Tibial nerve (tissue), 4 donors: ENCODE measurements at regions not wholly inside any gene's neighbourhood (a gene's known extent, or its start where the extent isn't known, plus 50 kb on each side); places are given as distances from the start of the nearest gene placed in this dataset.

ENCODE experiments used
- DNase-seq, 2 donors: peaks; one replicate each; pipeline ENCODE4 v3.0.0-alpha.2; 2019; ENCODE audit warnings: low spot score in 2 of 2
- H3K27ac ChIP-seq, 4 donors: fragments of 200-600 bp; sonication (generic) in 3 of 4; one replicate each; pipeline ENCODE4 v1.5.1; 2017 to 2019; ENCODE audit warnings: mild to moderate bottlenecking in 1 of 4
- H3K27me3 ChIP-seq, 2 donors: fragments of 200-600 bp; sonication (generic) in 1 of 2; one replicate each; pipeline versions ENCODE4 v1.5.1 to v1.6.0; 2017 to 2019
- H3K36me3 ChIP-seq, 3 donors: fragments of 200-600 bp; sonication (generic); one replicate each; pipeline ENCODE4 v1.5.1; 2018 to 2019
- H3K4me1 ChIP-seq, 4 donors: fragments of 200-600 bp; sonication (generic) in 3 of 4; one replicate each; pipeline ENCODE4 v1.5.1; 2017 to 2019
- H3K4me3 ChIP-seq, 4 donors: fragments of 200-600 bp; sonication (generic) in 3 of 4; one replicate each; pipeline ENCODE4 v1.5.1; 2017 to 2019; ENCODE audit warnings: mild to moderate bottlenecking in 1 of 4, moderate library complexity in 1 of 4
- H3K9me3 ChIP-seq, 4 donors: fragments of 200-600 bp; sonication (generic) in 3 of 4; one replicate each; pipeline ENCODE4 v1.5.1; 2017 to 2019
- EP300 ChIP-seq, 2 donors: sonication (generic); formaldehyde crosslinking; IDR thresholded peaks; one replicate each; pipeline ENCODE4 v1.6.1; 2017; ENCODE audit warnings: antibody characterized with exemption in 2 of 2, mild to moderate bottlenecking in 1 of 2
- POLR2A ChIP-seq, 2 donors: fragments of 450-650 bp; IDR thresholded peaks; one replicate each; pipeline ENCODE4 v1.6.1; 2017; ENCODE audit warnings: antibody characterized with exemption in 2 of 2, mild to moderate bottlenecking in 2 of 2, moderate library complexity in 2 of 2
- WGBS, 2 donors: methylation state at CpG; one replicate each; pipeline ENCODE4 v1.1.5; 2018; 5-methylcytosine and 5-hydroxymethylcytosine counted together
- TF ChIP-seq, protein P1 (sequence below), 5 experiments: fragments of 200-600 bp in 3 of 5; fragments of 450-650 bp in 2 of 5; sonication (generic) in 3 of 5; IDR thresholded peaks; one replicate each; pipeline ENCODE4 v1.5.1; 2016 to 2019; ENCODE audit warnings: antibody characterized with exemption in 5 of 5, mild to moderate bottlenecking in 3 of 5, moderate library complexity in 2 of 5

DNA sequence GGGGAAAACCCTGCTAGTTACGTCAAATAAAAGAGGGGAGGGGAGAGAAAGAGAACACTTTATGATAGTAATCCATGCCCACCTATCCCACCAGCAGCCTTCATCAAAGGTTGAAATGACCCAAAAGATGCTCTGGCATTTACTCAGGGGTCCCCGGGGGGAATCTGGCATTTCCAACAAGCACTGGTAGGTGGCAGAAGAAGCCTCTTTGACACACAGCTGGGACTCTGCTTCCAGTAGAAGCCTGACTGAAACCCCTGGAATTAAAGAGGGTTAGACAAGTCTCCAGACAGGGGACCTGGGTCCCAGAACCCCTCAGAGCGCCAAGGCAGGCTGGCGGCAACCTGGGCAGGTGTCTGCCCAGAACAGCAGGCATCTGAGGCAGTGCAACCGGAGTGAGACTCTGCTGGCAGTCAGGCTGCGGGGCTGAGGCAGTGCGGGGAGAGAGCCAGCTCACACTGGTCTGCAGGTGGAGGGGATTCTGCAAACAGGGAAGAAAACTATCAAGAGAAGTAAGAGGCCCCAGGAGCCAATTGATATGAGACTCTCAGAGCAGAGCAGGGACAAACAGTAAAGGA is 85.0 kb upstream of the CAPRIN2 start:
- Histone ChIP-seq H3K36me3 (no peaks in the 10 kb centered on the region), H3K27ac (no peak overlapping the region), H3K27me3 (peaks cover 0 to 6% of the 10 kb centered on the region in 2 donors), H3K4me3 (no peak overlapping the region), H3K4me1 (peaks cover 0 to 5% (median 0%) of the 10 kb centered on the region in 4 donors), H3K9me3 (no peaks in the 10 kb centered on the region)
- TF ChIP-seq EP300 (IDR thresholded peaks at IDR 0.05) (no peak), POLR2A (IDR thresholded peaks at IDR 0.05) (no peak)
- TF ChIP-seq, protein P1, sequence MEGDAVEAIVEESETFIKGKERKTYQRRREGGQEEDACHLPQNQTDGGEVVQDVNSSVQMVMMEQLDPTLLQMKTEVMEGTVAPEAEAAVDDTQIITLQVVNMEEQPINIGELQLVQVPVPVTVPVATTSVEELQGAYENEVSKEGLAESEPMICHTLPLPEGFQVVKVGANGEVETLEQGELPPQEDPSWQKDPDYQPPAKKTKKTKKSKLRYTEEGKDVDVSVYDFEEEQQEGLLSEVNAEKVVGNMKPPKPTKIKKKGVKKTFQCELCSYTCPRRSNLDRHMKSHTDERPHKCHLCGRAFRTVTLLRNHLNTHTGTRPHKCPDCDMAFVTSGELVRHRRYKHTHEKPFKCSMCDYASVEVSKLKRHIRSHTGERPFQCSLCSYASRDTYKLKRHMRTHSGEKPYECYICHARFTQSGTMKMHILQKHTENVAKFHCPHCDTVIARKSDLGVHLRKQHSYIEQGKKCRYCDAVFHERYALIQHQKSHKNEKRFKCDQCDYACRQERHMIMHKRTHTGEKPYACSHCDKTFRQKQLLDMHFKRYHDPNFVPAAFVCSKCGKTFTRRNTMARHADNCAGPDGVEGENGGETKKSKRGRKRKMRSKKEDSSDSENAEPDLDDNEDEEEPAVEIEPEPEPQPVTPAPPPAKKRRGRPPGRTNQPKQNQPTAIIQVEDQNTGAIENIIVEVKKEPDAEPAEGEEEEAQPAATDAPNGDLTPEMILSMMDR (IDR thresholded peaks at IDR 0.05): no peak
- DNase-seq: no peak
- WGBS, 2 donors: 71 to 74% methylated on average over 7 of the region's 7 CpGs

DNA sequence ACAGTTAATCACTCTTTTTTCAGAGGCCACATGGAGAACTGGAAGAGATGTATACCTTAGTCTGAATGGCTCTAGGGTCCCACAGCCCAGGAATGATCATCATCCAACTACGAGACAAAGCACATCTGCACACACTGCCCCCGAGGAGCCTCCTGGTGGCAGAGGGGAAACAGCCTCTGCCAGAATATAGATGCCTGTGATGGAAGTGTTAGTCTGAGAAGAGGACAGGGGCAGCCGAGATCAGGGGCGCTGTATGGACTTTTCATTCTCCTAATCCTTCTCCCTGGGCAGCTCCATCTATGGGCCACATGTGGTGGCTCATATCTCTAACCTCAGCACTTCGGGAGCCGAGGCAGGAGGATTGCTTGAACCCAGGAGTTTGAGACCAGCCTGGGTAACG is 82.8 kb upstream of the CAPRIN2 start:
- H3K9me3 ChIP-seq: peaks cover 0 to 7% (median 0%) of the 10 kb centered on the region in 4 donors
- no peak overlapping the region for H3K27ac ChIP-seq
- no peak for DNase-seq
- no peaks in the 10 kb centered on the region for H3K36me3 ChIP-seq
- TF ChIP-seq EP300 (IDR thresholded peaks at IDR 0.05): no peak
- H3K4me1 ChIP-seq: no peaks in the 10 kb centered on the region
- WGBS, 2 donors: 51 to 58% methylated on average over 7 of the region's 7 CpGs
- no peak overlapping the region for H3K4me3 ChIP-seq
- peaks cover 0 to 6% of the 10 kb centered on the region in 2 donors for H3K27me3 ChIP-seq

DNA sequence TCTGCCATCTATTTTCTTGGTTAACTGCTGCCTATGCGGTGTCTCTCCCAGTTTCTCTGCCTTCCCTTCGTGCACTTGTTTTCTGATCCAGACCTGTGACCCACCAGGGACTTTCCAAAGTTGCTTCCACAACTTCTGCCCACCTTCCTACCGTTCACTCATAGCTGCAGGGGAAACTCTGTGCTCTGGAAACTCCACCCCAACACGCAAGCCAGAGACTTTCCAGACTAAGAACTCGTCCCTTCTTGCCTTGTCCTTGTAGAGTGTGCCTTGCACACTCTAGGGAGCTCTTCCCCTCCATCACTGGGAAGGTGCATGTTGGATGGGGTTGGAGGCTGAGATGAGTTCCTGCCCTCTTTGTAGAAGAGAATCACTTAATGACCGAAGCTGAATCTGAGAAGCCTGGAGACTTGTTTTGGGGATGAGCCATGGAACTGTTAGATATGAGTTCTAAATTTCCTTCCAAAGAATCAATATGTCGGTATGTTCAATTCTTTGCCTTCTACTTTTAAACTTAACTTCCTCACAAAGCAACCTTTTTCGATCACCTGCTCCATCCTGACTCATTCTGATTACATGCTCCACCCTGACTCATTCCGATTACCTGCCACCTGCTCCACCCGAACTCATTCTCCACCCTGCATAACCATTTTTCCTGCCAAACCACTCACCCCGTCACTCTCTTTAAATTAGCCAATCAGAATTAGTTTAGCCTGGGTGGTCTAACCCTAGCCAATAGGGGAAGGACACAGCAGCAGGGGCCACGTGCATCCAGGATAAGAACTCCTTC is 82.1 kb upstream of the CAPRIN2 start:
- Histone ChIP-seq H3K27me3 (peaks cover 0 to 6% of the 10 kb centered on the region in 2 donors), H3K4me1 (no peaks in the 10 kb centered on the region), H3K27ac (no peak overlapping the region), H3K4me3 (no peak overlapping the region), H3K9me3 (peaks cover 0 to 7% (median 0%) of the 10 kb centered on the region in 4 donors), H3K36me3 (no peaks in the 10 kb centered on the region)
- TF ChIP-seq POLR2A (IDR thresholded peaks at IDR 0.05) (no peak), EP300 (IDR thresholded peaks at IDR 0.05) (no peak)
- TF ChIP-seq, protein P1 (IDR thresholded peaks at IDR 0.05): no peak
- no peak for DNase-seq
- 77 to 79% methylated on average over 12 of the region's 12 CpGs for WGBS, 2 donors

DNA sequence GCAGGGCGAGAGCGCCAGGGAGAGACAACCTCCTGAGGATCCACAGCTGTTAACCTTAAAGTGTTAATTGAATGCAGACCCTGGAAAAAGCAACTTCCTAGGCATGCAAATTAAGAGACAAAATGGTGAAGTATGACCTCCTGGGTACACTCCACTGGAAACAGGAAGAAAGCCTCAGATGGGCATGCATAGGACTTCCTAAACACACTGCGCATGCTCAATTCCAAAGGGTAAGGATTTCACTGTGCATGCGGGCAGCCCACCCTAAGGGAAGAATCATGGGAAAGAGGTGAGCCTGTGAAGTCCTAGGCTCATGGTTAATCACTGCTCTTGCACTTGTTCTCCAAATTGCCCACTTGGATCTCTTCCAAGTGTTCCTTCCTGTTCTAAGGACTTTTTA is 80.5 kb upstream of the CAPRIN2 start:
- Histone ChIP-seq H3K27me3 (peaks cover 0 to 6% of the 10 kb centered on the region in 2 donors), H3K36me3 (no peaks in the 10 kb centered on the region), H3K27ac (no peak overlapping the region), H3K9me3 (peaks cover 0 to 7% (median 0%) of the 10 kb centered on the region in 4 donors), H3K4me3 (no peak overlapping the region), H3K4me1 (no peaks in the 10 kb centered on the region)
- 78 to 95% methylated on average over 4 of the region's 4 CpGs for WGBS, 2 donors
- TF ChIP-seq POLR2A (IDR thresholded peaks at IDR 0.05) (no peak), EP300 (IDR thresholded peaks at IDR 0.05) (no peak)
- TF ChIP-seq, protein P1 (IDR thresholded peaks at IDR 0.05): no peak
- no peak for DNase-seq

DNA sequence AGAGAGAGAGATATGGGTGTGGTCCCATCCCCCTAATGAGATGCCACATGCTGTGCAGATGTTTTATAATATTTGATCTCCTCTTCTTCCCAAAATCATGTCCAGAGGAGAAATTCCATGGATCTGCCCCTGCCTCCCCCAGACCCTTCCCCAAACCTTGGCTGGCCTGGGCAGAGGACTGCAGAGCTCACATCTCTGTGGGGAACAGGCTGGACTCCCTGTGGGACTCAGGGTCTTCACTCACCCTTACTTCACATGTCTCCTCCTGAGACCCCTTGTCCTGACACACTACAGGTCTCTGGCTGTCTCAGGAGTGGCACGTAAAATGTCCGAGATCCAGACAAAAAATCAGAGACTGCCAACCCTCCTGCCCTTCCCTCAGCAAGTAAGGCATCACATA is 76.0 kb upstream of the CAPRIN2 start:
- Histone ChIP-seq H3K4me3 (no peak overlapping the region), H3K9me3 (peaks cover 0 to 7% (median 0%) of the 10 kb centered on the region in 4 donors), H3K4me1 (no peaks in the 10 kb centered on the region), H3K27ac (no peak overlapping the region), H3K36me3 (no peaks in the 10 kb centered on the region), H3K27me3 (no peaks in the 10 kb centered on the region)
- WGBS, 2 donors: 95 to 97% methylated on average over 2 of the region's 2 CpGs
- no peak for DNase-seq
- TF ChIP-seq, protein P1 (IDR thresholded peaks at IDR 0.05): no peak
- TF ChIP-seq POLR2A (IDR thresholded peaks at IDR 0.05): no peak
- no peak for TF ChIP-seq EP300 (IDR thresholded peaks at IDR 0.05)
